A549 (cell line): ENCODE measurements at regions not wholly inside any gene's neighbourhood (a gene's known extent, or its start where the extent isn't known, plus 50 kb on each side); places are given as distances from the start of the nearest gene placed in this dataset.
A peak's percentile ranks its signal among the peaks of the same experiment; 100 is the strongest.
"Not testable (repeated sequence)": the region's sequence is repeated elsewhere in the genome, so short reads cannot be mapped to it uniquely, and the experiment has no call there.

Source experiments
- ATAC-seq, 2 experiments: fragments of 200-7000 bp in 1 of 2; fragments of >200 bp in 1 of 2; cut with Nextera tagmentation in 1 of 2; cut with Tn5 transposase in 1 of 2; 3 replicates each; pipeline versions ENCODE4 v1.8.0 to v1.9.1; 2018 to 2020; ENCODE audit warnings: mild to moderate bottlenecking in 1 of 2, moderate library complexity in 1 of 2
- CTCF ChIA-PET: fragments of 300-600 bp; sonication (Branson Sonifier 250); formaldehyde crosslinking; extraction: SDS; loops from one replicate; lab custom pipeline; 2021; ENCODE audit warnings: antibody characterized with exemption, inconsistent platforms; lab: Yijun Ruan, JAX
- POLR2A ChIA-PET: fragments of 350-600 bp; formaldehyde crosslinking; extraction: SDS; loops from one replicate; lab custom pipeline; 2021; ENCODE audit warnings: antibody characterized with exemption, inconsistent platforms; lab: Yijun Ruan, JAX
- DNase-seq, 2 experiments: peaks; one replicate each; pipeline versions ENCODE4 v3.0.0 to v3.0.0-alpha.2; 2011 to 2016; ENCODE audit warnings: low read depth in 1 of 2, low spot score in 1 of 2
- FAIRE-seq: peaks from 2 replicates; lab custom pipeline; 2011; peaks lifted over from hg19 to GRCh38; lab: Jason Lieb, UNC
- H3K27ac ChIP-seq, 2 experiments: fragments of >200 bp; sonication (Bioruptor Twin); formaldehyde crosslinking; 3 replicates each; pipeline ENCODE4 v1.5.1; 2016 to 2017
- H3K4me1 ChIP-seq: fragments of >200 bp; sonication (Bioruptor Twin); formaldehyde crosslinking; 3 replicates; pipeline ENCODE4 v1.6.1; 2016
- H3K4me2 ChIP-seq: fragments of >200 bp; sonication (Bioruptor Twin); formaldehyde crosslinking; 3 replicates; pipeline ENCODE4 v1.6.1; 2016
- H3K4me3 ChIP-seq: fragments of >200 bp; sonication (Bioruptor Twin); formaldehyde crosslinking; 3 replicates; pipeline ENCODE4 v1.5.1; 2016
- H3K9me3 ChIP-seq: fragments of >200 bp; sonication (Bioruptor Twin); formaldehyde crosslinking; 3 replicates; pipeline ENCODE4 v1.6.1; 2016
- CBX2 ChIP-seq: fragments of 200-600 bp; sonication (generic); IDR thresholded peaks from 2 replicates; pipeline ENCODE4 v1.6.1; 2016; ENCODE audit warnings: low read depth, mild to moderate bottlenecking, borderline replicate concordance
- CEBPB ChIP-seq, 2 experiments: fragments of >200 bp in 1 of 2; sonication (Bioruptor Twin) in 1 of 2; formaldehyde crosslinking in 1 of 2; IDR thresholded peaks; 2 replicates each; pipeline ENCODE4 v1.6.1; 2012 to 2016
- E2F6 ChIP-seq: IDR thresholded peaks from 2 replicates; pipeline ENCODE4 v1.6.1; 2012; ENCODE audit warnings: low read depth, borderline replicate concordance
- ELK1 ChIP-seq: fragments of 150-350 bp; IDR thresholded peaks from 2 replicates; pipeline ENCODE4 v1.6.1; 2014; ENCODE audit warnings: low read depth, mild to moderate bottlenecking, low read length
- EP300 ChIP-seq, 2 experiments: fragments of >200 bp; sonication (Bioruptor Twin); formaldehyde crosslinking; IDR thresholded peaks; 2 replicates in 1 of 2; 3 replicates in 1 of 2; pipeline ENCODE4 v1.6.1; 2016 to 2017
- ESRRA ChIP-seq: fragments of 150-350 bp; IDR thresholded peaks from 2 replicates; pipeline ENCODE4 v1.6.1; 2014; ENCODE audit warnings: mild to moderate bottlenecking, low read length, borderline replicate concordance
- FOSB ChIP-seq: fragments of 250-450 bp; sonication (Bioruptor Pico); IDR thresholded peaks from 2 replicates; pipeline ENCODE4 v1.5.0; 2020; ENCODE audit warnings: mild to moderate bottlenecking, moderate library complexity
- FOSL2 ChIP-seq, 2 experiments: fragments of 450-650 bp in 1 of 2; fragments of >200 bp in 1 of 2; sonication (Bioruptor Twin) in 1 of 2; formaldehyde crosslinking; IDR thresholded peaks; 2 replicates each; pipeline versions ENCODE4 v1.5.0 to v1.6.1; 2016 to 2020; ENCODE audit warnings: mild to moderate bottlenecking in 1 of 2, moderate library complexity in 1 of 2
- GATA3 ChIP-seq: IDR thresholded peaks from 2 replicates; pipeline ENCODE4 v1.6.1; 2012; ENCODE audit warnings: borderline replicate concordance
- HDAC2 ChIP-seq: fragments of 200-600 bp; sonication (generic); IDR thresholded peaks from 2 replicates; pipeline ENCODE4 v1.6.1; 2016
- HEYL ChIP-seq: fragments of 250-450 bp; sonication (Bioruptor Pico); IDR thresholded peaks from 2 replicates; pipeline ENCODE4 v1.8.0; 2021; ENCODE audit warnings: mild to moderate bottlenecking, moderate library complexity
- HOXB5 ChIP-seq: fragments of 250-450 bp; sonication (Bioruptor Pico); IDR thresholded peaks from 2 replicates; pipeline ENCODE4 v1.5.0; 2020; ENCODE audit warnings: mild to moderate bottlenecking, moderate library complexity
- JUN ChIP-seq, 2 experiments: fragments of >200 bp; sonication (Bioruptor Twin); formaldehyde crosslinking; IDR thresholded peaks; 2 replicates in 1 of 2; 3 replicates in 1 of 2; pipeline ENCODE4 v1.6.1; 2016 to 2017
- JUNB ChIP-seq: fragments of >200 bp; sonication (Bioruptor Twin); formaldehyde crosslinking; IDR thresholded peaks from 2 replicates; pipeline ENCODE4 v1.6.1; 2016
- MAX ChIP-seq: IDR thresholded peaks from 2 replicates; pipeline ENCODE4 v1.6.1; 2012
- RARB ChIP-seq: fragments of 250-450 bp; sonication (Bioruptor Pico); IDR thresholded peaks from 2 replicates; pipeline ENCODE4 v1.8.0; 2021; ENCODE audit warnings: mild to moderate bottlenecking, moderate library complexity
- RCOR1 ChIP-seq: fragments of 150-350 bp; IDR thresholded peaks from 2 replicates; pipeline ENCODE4 v1.6.1; 2014; ENCODE audit warnings: antibody characterized with exemption, low read length, low read depth
- RNF2 ChIP-seq: fragments of 200-600 bp; sonication (generic); IDR thresholded peaks from 2 replicates; pipeline ENCODE4 v1.6.1; 2016; ENCODE audit warnings: low read depth, mild to moderate bottlenecking, antibody characterized with exemption, moderate library complexity, borderline replicate concordance
- SREBF2 ChIP-seq: fragments of 450-650 bp; IDR thresholded peaks from 2 replicates; pipeline ENCODE4 v1.6.1; 2014; ENCODE audit warnings: mild to moderate bottlenecking, moderate library complexity
- TFCP2L1 ChIP-seq: fragments of 250-450 bp; sonication (Bioruptor Pico); IDR thresholded peaks from 2 replicates; pipeline ENCODE4 v1.5.0; 2021; ENCODE audit warnings: mild to moderate bottlenecking
- TP53 ChIP-seq: fragments of 250-450 bp; sonication (Bioruptor Pico); IDR thresholded peaks from 2 replicates; pipeline ENCODE4 v1.5.0; 2021; ENCODE audit warnings: mild to moderate bottlenecking, moderate library complexity
- ZFP36 ChIP-seq: fragments of 450-650 bp; IDR thresholded peaks from 2 replicates; pipeline ENCODE4 v1.6.1; 2014; ENCODE audit warnings: borderline replicate concordance; ENCODE audit not compliant: partially characterized antibody
- WGBS: methylation state at CpG from one replicate; pipeline ENCODE4 v1.1.6; 2017; ENCODE audit errors: missing lambda C conversion rate; 5-methylcytosine and 5-hydroxymethylcytosine counted together

GRCh38 chr12:28750946-28751685, 398.0 kb upstream of the FAR2 start:
- POLR2A ChIA-PET, result no interaction called here
- WGBS, result 38% methylated on average over 1 of the region's 1 CpG
- H3K4me1 ChIP-seq, result no peaks in the 10 kb centered on the region

GRCh38 chr12:28755027-28755426, 394.1 kb upstream of the FAR2 start:
- ATAC-seq, result no peak
- WGBS, result 0% methylated on average over 1 of the region's 1 CpG
- ChIA-PET POLR2A (no interaction called here), CTCF (no interaction called here)
- no peak for FAIRE-seq
- Histone ChIP-seq H3K4me1 (peaks cover 3% of the 10 kb centered on the region; the same call in 1 of the 3 replicates), H3K4me3 (no peak overlapping the region), H3K9me3 (no peaks in the 10 kb centered on the region), H3K4me2 (no peak overlapping the region), H3K27ac (no peak overlapping the region)
- TF ChIP-seq CBX2 (no peak), EP300 (IDR thresholded peaks at IDR 0.05) (no peak), ZFP36 (peak; percentile 53)
- DNase-seq, result no peak

More at GRCh38 chr12:28750946-28751685, 398.0 kb upstream of the FAR2 start:
- FAIRE-seq (no peak), ATAC-seq (no peak), DNase-seq (no peak)
- no peak overlapping the region for H3K4me3 ChIP-seq
- no peak overlapping the region for H3K4me2 ChIP-seq
- no peaks in the 10 kb centered on the region for H3K9me3 ChIP-seq
- no peak overlapping the region for H3K27ac ChIP-seq
- CTCF ChIA-PET, result no interaction called here
- TF ChIP-seq ESRRA (no peak), TP53 (CRISPR knock-in tag) (no peak), SREBF2 (no peak), HOXB5 (CRISPR knock-in tag) (no peak), E2F6 (no peak), ELK1 (no peak), FOSL2 (IDR thresholded peaks at IDR 0.05) (no peak), FOSL2 (CRISPR knock-in tag; IDR thresholded peaks at IDR 0.05) (no peak), FOSB (no peak), GATA3 (no peak), TFCP2L1 (no peak), HDAC2 (no peak), RARB (CRISPR knock-in tag) (no peak), RNF2 (no peak), ZFP36 (no peak), JUNB (no peak), HEYL (CRISPR knock-in tag) (no peak), RCOR1 (no peak), MAX (no peak)

GRCh38 chr12:28759333-28759732, 389.7 kb upstream of the FAR2 start:
- no peak for FAIRE-seq
- POLR2A ChIA-PET, result no interaction called here
- WGBS, result 0% methylated on average over 1 of the region's 1 CpG
- no peaks in the 10 kb centered on the region for H3K9me3 ChIP-seq
- peak; percentile 20 to 65 for DNase-seq
- CTCF ChIA-PET, result no interaction called here
- no peak overlapping the region for H3K4me3 ChIP-seq
- peak; percentile 35 to 74; a peak in 3 of 4 replicates for TF ChIP-seq CEBPB (IDR thresholded peaks at IDR 0.05)
- 0 out of 5 replicates have a peak, but pooled peaks of 1 of the 2 experiments have one; percentile 17 for TF ChIP-seq EP300 (IDR thresholded peaks at IDR 0.05)
- peak; percentile 78 for TF ChIP-seq JUNB
- peak; percentile 73 for TF ChIP-seq FOSL2 (IDR thresholded peaks at IDR 0.05)
- peak; percentile 76 for TF ChIP-seq FOSL2 (CRISPR knock-in tag; IDR thresholded peaks at IDR 0.05)
- TF ChIP-seq JUN (IDR thresholded peaks at IDR 0.05), result no peak
- peak overlapping the region; percentile 17; the same call in 1 of the 3 replicates for H3K4me2 ChIP-seq
- peaks cover 3% of the 10 kb centered on the region; the same call in 1 of the 3 replicates for H3K4me1 ChIP-seq
- peak; percentile 78 to 89 for ATAC-seq
- no peak overlapping the region; a peak in 1 of 6 replicates for H3K27ac ChIP-seq

GRCh38 chr12:28760040-28760903, 388.8 kb upstream of the FAR2 start:
- FAIRE-seq, DNase-seq, ATAC-seq, POLR2A ChIA-PET, H3K4me3 ChIP-seq, H3K4me1 ChIP-seq, CTCF ChIA-PET, H3K9me3 ChIP-seq: not testable (repeated sequence)
- Histone ChIP-seq H3K27ac (peak overlapping the region in 1 of 2 experiments; percentile 57; a peak in 2 of 6 replicates), H3K4me2 (peak overlapping the region; percentile 17; the same call in 2 of the 3 replicates)
- 62% methylated on average over 33 of the region's 33 CpGs for WGBS

- FAIRE-seq, ATAC-seq, POLR2A ChIA-PET, H3K9me3 ChIP-seq, H3K4me2 ChIP-seq, H3K4me3 ChIP-seq, CTCF ChIA-PET, H3K27ac ChIP-seq, H3K4me1 ChIP-seq, DNase-seq: not testable (repeated sequence)
- 18% methylated on average over 5 of the region's 5 CpGs for WGBS
These were observed 387.2 kb upstream of the FAR2 start for GRCh38 chr12:28761897-28762296.
